ACHN (cell line): ENCODE measurements at regions not wholly inside any gene's neighbourhood (a gene's known extent, or its start where the extent isn't known, plus 50 kb on each side); places are given as distances from the start of the nearest gene placed in this dataset.
"Not testable (repeated sequence)": the region's sequence is repeated elsewhere in the genome, so short reads cannot be mapped to it uniquely, and the experiment has no call there.

Source experiments
- DNase-seq: peaks from one replicate; pipeline ENCODE4 v3.0.0-alpha.2; 2015
- in situ Hi-C: cut with HindIII; loops from 2 replicates; pipeline ENCODE4 v1.10.0; 2017; ENCODE audit warnings: low sequenced_read_pairs, low pct_ligation_motif_present, low pct_unique_long_range_greater_than_20kb

DNA sequence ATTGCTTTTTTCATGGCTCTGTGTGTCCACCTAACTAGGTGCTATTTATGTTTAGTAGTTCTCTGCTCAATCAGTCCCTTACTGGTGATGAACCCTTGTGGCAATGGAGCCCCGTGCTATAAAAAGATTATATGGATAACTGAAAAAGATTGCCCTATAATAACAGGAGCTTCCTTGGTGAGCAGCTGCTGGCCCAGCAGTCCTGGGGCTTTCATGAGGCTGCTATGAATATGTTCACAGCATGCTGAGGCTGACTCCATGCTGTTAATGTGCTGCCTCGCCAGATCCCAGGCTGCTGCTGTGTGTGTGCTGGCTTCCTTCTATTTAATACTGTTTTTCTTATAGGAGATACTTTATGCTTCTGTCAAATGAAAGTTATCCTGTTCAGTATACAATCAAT lies 357.5 kb downstream of the TAF11L14 start:
- in situ Hi-C loops, result no loop called here
- no peak for DNase-seq

DNA sequence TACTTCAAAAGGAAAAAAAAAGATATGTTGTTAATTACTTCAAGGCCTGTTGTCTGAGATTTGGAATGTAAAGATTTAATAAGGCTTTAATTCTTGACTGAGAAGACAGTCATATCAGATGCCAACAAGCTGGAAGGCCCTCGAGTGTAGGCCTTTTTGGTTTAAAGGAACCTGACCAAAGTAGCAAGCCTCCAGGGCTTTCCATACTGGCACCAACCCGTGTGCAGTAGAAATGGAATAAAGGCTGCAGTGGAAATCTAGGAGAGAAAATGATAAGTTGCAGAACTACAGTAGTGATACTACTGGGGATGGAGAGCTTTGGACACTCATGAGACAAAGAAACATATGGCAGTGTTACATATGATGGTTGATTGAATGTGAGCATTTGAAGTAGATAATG lies 358.0 kb downstream of the TAF11L14 start:
- in situ Hi-C loops, result no loop called here
- no peak for DNase-seq

DNA sequence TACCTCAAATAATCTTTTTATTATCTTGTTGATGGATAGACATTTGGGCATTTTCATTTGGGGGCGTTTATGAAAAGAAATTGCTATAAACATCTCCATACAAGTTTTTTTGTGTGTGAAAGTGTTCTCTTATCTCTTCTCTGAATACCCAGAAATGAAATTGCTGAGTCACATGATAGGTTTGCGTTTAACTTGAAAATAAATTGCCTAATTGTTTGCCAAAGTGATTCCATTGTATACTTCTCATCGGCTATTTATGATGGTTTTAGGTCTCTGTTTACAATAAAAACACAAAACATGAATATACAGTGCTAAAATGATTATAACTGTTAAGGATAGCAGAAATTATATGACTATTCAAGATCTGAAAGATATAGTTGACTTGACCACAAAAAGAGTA lies 361.7 kb downstream of the TAF11L14 start:
- DNase-seq, result no peak

DNA sequence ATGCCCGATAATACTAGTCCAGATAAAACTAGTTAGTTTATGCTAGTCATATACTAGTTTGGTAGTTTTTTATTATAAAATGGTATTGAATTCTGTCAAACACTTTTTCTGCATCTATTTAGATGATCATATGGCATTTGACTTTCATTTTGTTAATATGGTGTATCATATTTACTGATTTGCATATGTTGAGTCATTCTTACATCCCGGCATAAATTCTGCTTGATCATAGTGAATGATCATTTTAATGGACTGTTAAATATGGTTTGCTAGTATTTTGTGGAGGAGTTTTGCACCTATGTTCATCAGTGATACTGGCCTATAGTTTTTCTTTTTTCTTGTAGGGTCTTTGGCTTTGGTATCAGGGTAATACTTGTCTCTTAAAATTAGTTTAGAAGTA lies 365.6 kb downstream of the TAF11L14 start:
- in situ Hi-C loops, result no loop called here
- DNase-seq, result no peak

More for the DNA sequence above, 361.7 kb downstream of the TAF11L14 start:
- in situ Hi-C loops, result no loop called here

DNA sequence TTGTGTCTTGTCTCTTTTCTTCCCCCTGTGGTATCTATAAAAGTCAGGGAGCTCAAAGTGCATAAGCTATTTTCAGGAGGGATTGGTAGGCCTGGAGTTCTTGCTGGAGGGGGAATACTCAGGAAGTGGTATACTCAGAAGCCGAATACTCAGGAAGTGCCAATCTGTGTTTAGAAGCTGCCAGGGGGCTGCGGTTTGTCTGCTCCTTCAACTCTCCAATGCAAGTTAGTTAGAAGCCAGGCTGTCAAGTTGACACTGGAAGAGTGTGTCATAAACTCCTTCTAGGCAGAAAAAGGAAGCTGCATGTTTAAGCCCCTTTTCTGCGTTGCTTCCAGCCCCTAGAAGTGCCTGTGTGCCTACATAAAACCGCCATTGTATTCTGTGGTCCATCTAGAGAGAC lies 366.5 kb downstream of the TAF11L14 start:
- DNase-seq, result no peak
- in situ Hi-C loops, result no loop called here

DNA sequence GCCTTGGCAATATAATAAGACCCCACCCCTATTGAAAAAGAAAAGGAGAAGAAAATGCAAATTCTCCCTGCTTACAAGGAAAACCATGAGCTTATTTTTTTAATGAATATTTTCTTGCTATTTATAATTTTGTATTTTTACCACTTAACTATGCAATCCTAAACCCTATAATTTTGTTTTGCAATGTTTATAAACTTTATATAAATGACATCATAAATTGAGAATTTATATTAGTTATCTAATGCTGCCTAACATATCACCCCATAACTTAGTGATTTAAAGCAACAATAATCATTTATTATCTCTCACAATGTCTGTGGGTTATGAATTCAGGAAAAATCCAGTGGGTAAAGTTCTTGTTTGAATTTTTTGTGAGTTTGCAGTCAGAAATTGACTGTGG lies 369.1 kb downstream of the TAF11L14 start:
- in situ Hi-C loops, result no loop called here
- no peak for DNase-seq

DNA sequence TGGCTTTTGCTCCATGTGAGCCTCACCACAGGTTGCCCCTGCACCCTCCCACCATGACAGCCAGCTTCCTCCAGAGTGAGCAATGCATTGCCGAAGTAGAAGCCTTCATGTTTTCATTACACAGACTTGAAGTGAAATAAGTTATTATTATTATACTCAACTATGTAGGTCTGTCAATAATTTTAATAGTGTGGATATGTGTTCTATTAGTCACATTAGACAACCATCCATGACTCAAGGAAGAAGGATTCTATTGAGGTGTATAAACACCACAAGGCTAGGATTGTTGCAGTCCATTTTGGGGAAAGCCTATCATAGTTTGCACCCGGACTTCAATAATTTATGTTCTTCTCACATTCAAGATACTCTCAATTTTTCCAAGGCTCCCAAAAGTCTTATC lies 369.5 kb downstream of the TAF11L14 start:
- in situ Hi-C loops, result no loop called here
- no peak for DNase-seq

DNA sequence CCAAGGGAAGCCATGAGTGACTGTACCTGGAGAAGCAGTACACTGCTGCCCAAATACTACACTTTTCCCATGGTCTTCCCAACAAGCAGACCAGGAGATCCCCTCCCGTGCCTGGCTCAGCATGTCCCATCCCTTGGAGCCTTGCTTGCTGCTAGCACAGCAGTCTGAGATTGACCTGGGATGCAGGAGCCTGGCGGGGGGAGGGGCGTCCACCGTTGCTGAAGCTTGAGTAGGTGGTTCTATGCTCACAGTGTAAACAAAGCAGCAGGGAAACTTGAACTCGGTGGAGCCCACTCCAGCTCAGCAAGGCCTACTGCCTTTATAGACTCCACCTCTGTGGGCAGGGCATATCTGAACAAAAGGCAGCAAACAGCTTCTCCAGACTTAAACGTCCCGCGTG lies 372.0 kb downstream of the TAF11L14 start:
- DNase-seq, in situ Hi-C loops: not testable (repeated sequence)

DNA sequence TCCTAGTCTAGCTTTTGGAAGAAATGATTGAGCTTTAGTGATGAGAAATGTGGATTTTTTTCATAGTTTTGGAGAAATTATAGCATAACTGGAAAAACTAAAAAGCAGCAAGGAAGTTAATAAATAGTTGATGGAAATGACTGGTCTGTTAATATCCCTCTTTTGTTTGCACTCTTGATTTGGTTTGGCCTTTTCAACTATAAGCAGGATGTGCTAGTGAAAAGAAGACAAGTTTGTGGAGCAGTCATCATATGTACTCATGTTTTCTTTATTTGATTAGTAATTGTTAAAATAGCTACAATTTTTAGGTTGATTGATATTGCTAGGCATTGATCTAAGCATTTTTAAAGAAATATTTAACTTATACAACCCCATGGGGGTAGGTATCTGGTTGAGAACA lies 374.7 kb downstream of the TAF11L14 start:
- no peak for DNase-seq

DNA sequence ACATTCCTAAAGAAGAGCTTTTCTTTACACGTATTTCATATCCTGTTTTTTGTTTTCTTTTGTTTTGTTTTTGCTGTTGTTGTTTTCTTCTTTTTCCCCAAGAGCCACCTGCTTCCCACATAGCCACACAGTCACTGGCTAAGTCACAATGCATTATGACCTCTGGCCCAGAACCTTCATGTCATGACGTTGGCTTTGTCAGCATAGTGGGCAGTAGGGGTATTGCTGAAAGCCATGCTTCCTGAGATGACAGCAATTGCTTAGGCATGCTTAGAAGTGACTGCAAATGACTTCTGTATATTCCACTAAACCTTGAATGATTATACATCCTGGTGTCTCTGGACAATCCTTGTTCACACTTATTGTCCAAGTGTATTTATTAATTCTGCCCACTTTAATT lies 375.8 kb downstream of the TAF11L14 start:
- in situ Hi-C loops, result no loop called here
- DNase-seq, result no peak

More for the DNA sequence above, 374.7 kb downstream of the TAF11L14 start:
- in situ Hi-C loops, result no loop called here

DNA sequence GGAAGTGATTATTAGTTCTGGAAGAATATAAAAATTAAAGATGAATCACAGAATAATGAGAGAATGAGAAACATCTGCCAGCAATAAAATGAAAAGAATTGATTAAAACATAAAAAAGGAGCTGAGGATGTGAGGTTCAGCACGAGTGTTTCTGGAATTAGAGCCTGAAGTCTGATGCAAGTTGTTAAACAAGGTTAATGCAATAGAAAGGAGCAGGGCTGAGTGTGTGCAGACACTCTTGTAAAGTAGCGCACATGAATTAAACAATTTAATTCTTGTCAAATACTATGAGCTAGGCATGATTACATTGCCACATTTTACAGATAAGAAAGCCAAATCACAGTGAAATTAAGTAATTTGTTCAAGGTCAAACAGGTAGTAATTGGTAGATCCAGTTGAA lies 384.2 kb downstream of the TAF11L14 start:
- no peak for DNase-seq
- in situ Hi-C loops, result no loop called here

DNA sequence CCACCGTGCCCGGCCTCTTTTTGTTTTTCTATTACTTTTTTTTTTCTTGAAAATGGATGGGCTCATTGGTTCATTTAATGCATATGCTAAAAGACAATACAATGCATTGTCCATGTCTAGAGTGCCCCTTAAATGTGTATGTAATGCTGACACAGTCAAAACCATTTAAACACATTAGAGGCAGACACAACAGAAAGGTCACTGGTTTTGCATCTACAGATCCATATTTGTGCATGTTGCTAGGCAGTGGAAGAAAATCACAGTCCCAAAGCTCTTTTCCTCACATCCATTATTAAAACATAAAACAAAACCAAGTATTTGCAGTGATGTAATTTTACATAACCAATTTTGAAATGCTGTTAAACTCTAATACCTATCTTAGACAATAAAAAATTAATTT lies 389.0 kb downstream of the TAF11L14 start:
- in situ Hi-C loops, result no loop called here
- DNase-seq, result no peak

DNA sequence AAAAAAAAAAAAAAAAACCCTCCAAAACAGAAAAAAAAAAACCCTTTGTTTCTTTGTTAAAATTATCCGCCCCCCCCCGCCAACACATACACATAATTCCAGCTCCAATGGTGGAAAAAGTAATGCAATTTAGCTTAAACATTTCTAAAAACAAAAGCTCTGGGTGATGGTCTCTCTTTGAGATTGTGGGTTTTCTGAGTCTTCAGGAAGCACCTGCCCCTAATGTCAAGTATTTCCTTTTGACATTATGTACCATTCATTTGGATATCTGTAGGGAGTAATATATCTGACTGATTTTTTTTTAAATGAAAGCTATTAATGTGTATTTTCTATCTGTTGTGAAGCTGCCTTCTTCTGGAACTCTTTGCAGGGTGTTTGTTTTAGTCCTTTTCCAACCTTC lies 389.7 kb downstream of the TAF11L14 start:
- DNase-seq, result no peak
- in situ Hi-C loops, result no loop called here

DNA sequence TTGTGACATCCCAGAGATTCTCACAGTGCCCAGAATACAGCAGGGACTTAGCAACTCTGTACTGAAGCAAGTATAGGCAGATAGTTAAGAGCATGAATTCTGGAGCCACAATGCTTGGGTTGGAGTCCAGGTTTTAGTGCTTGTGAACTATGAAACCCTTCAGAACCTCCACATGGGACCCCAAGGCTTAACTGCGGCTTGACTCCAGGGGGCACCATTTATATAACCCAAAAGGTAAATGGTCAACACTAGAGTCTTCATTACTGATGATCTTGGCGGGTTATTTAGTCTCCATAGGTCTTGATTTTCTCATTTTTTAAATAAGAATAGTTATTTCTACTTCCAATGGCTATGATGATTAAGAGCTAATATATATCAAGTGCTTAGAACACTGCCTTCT lies 390.3 kb downstream of the TAF11L14 start:
- no peak for DNase-seq
- in situ Hi-C loops, result no loop called here

DNA sequence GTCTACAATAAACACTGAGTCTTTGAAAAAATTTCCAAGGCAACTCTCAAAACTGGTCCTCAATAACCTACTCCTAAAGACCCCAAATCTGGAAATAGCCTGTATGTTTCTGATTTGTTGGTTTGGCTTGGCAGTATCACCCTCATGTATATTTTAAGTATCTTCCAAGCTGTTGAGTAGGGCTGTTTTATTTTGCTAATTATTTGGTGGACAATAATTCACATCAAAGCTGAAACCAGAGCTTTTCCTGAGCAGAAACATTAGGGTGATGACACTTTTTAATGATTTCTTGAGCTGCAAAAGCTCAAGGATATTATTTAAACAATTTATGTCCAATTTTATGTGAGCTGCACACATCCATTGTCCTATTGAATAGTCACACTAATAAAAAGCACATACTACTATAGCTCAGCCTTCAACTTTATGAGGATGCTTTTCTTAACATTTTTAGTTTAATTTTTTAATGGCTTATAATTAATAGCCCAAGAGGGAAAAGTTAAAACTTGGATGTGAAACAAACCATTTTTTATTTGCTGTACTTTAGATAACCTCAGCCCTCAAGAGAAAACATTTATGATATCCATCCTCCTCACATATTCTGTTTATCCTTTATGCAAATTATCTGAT lies 393.1 kb downstream of the TAF11L14 start:
- no peak for DNase-seq
- in situ Hi-C loops, result no loop called here

DNA sequence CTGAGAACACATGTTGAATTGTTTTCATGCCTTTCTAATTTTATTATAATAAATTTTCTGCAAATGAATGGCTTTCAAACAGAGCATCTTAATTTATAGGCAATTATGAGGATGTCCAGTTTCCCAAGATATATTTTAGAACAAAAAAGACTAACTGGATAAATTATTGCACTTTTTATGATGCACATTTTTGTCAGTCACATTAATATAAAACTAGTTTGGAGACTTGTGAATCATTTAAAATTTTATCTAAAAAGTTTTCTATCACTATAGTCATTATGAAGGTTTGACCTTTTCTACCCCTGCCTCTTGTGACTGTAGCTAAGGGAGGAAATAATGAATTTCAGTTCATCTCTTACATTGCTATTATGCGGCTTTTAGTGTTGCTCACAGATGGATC lies 393.8 kb downstream of the TAF11L14 start:
- in situ Hi-C loops, result no loop called here
- no peak for DNase-seq

DNA sequence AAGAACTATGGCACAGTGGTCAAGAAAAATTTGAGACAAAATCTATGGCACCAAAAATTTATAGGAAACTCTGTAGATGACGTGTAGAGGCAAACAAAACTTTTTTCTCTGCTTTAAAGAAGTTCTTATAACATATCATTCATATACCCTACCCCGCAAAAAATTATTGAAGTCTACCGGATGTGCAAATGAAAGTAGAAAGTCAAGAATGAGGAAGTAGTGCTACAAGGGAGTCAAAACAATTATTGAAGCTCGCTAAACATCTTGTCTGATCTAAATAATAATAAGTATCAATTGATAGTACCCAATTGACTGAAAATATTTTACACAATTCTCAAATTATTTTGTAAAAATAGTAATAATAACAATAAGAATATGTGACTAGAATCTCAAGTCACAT lies 398.5 kb downstream of the TAF11L14 start:
- no peak for DNase-seq
- in situ Hi-C loops, result no loop called here

DNA sequence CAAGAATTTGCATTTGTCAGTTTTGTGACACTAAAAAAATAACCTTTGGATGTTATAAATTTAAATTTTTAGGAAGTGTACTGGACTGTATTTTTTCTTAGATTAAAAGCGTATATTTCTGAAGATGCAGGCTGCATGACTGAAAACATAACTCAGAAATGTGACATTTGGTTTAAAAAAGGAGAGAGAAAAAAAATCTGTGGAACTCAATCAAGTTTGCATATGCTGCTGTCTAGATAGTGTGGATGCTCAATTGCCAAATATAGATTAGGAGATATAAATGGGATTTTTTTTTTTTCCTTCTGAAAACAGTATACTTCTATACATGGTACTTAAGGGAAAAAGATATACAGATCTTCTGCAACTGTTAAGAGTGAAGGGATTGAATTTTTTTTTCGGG lies 402.3 kb downstream of the TAF11L14 start:
- no peak for DNase-seq
- in situ Hi-C loops, result no loop called here

DNA sequence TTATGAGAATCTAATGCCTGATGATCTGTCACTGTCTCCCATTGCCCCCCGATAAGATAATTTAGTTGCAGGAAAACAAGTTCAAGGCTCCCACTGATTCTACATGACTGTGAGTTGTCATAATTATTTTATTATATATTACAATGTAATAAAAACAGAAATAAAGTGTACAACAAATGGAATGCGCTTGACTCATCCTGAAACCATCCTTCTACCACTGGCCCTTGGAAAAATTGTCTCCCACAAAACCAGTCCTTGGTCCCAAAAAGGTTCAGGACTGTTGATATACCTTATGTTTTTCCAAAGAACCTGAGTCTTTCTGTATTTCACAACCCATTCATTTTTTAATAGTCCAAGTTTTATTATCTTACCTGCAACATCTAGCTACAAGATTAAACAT lies 403.5 kb downstream of the TAF11L14 start:
- no peak for DNase-seq
- in situ Hi-C loops, result no loop called here

DNA sequence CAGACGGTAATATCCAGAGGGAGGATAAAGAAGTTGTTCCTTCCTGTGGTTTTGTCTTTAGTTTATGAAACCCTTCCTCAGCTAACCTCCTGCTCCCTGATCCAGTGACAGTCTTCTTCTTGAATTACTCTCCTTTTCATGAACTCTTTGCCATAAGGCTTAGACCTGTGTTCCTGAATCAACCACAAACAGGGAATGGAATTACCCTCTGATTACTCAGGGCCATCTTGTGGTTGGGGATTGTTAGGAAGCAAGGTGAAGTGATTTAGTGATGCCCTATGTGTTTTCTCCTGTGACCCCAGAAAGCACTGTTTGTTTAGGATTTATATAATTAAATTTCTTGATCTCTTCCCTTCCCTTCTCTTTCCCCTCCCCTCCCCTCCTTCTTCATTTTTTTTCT lies 409.1 kb downstream of the TAF11L14 start:
- no peak for DNase-seq
- in situ Hi-C loops, result no loop called here

DNA sequence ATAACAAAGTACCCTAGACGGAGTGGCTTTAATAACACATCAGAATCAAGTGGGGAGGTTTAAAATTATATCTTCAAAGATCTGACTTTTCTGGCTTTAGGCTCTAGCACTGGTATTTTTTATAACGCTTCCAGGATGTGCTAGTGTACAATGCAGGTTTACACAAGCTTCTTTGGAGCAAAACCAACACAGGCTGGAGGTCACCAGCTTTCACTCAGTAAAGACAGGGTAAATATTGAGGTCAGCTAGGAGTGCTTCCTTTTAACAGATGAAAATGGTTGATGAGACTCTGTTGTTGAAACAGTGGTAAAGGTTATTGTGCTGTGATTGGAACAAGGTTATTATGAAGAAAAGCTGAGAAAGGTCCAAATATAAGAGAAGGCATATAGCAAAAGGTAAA lies 414.2 kb downstream of the TAF11L14 start:
- in situ Hi-C loops, result no loop called here

More for the DNA sequence above, 414.2 kb downstream of the TAF11L14 start:
- no peak for DNase-seq
